ENCODE measurements at regions not wholly inside any gene's neighbourhood (a gene's known extent, or its start where the extent isn't known, plus 50 kb on each side); places are given as distances from the start of the nearest gene placed in this dataset.
"Not testable (repeated sequence)": the region's sequence is repeated elsewhere in the genome, so short reads cannot be mapped to it uniquely, and the experiment has no call there.

DNA sequence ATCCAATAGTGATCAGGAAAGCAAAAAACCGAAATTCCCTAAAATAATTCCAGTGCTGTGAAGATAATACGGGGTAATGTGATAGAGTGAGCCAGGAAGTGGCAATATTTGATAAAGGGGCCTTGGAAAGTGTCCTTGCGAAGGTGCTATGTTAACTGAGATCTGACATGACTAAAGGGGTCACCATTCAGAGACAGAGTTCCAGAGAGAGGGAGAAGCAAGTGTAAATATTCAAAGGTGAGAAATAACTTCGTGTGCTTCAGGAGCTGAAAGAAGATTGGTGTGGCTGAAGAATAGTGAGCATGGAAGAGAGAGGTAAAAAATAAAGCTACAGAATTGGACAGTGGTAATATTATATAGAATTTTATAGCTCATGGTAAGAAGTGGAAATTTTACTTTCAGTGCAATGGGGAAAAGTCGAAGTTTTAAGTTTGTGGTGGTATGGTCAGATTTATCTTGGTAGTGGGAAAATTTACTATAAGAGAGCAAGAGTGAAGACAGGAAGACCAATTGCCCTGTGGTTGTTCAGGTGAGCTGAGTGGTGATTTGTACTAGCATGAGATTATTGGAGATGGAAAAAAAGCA, 164.5 kb downstream of the JRKL start:
- Histone ChIP-seq H3K4me2 (ENCODE audit: low read depth, low read length, poor library complexity, severe bottlenecking) (no peak overlapping the region), H3K36me3 (ENCODE audit: insufficient read depth, low read length) (no peaks in the 10 kb centered on the region), H2AFZ (ENCODE audit: low read length) (no peak overlapping the region), H3K27ac (ENCODE audit: low read length) (no peak overlapping the region), H3K9me2 (replicated peaks; ENCODE audit: insufficient read depth, low read length) (no peaks in the 10 kb centered on the region), H3K4me1 (ENCODE audit: low read length) (no peaks in the 10 kb centered on the region), H4K20me1 (ENCODE audit: insufficient read depth, low read depth, low read length) (no peaks in the 10 kb centered on the region), H3K4me3 (ENCODE audit: low read length) (no peak overlapping the region), H3K27me3 (ENCODE audit: low read length) (0 out of 2 replicates have a peak, but pooled peaks cover 5% of the 10 kb centered on the region), H3K79me2 (ENCODE audit: low read length) (no peaks in the 10 kb centered on the region), H3K9ac (ENCODE audit: low read length) (no peak overlapping the region), H3K9me3 (ENCODE audit: low read length) (0 out of 2 replicates have a peak, but pooled peaks cover 3% of the 10 kb centered on the region)
- DNase-seq = no peak

- not testable (repeated sequence) for H3K27me3 ChIP-seq (ENCODE audit: low read length); DNase-seq; H3K9me2 ChIP-seq (replicated peaks; ENCODE audit: insufficient read depth, low read length); H3K79me2 ChIP-seq (ENCODE audit: low read length); H3K4me3 ChIP-seq (ENCODE audit: low read length); H3K9ac ChIP-seq (ENCODE audit: low read length); H3K4me2 ChIP-seq (ENCODE audit: low read depth, low read length, poor library complexity, severe bottlenecking); H3K4me1 ChIP-seq (ENCODE audit: low read length); H3K9me3 ChIP-seq (ENCODE audit: low read length); H3K27ac ChIP-seq (ENCODE audit: low read length); H4K20me1 ChIP-seq (ENCODE audit: insufficient read depth, low read depth, low read length); H2AFZ ChIP-seq (ENCODE audit: low read length); H3K36me3 ChIP-seq (ENCODE audit: insufficient read depth, low read length)
These were observed 166.0 kb downstream of the JRKL start for GRCh38 chr11:96555826-96556225.

DNA sequence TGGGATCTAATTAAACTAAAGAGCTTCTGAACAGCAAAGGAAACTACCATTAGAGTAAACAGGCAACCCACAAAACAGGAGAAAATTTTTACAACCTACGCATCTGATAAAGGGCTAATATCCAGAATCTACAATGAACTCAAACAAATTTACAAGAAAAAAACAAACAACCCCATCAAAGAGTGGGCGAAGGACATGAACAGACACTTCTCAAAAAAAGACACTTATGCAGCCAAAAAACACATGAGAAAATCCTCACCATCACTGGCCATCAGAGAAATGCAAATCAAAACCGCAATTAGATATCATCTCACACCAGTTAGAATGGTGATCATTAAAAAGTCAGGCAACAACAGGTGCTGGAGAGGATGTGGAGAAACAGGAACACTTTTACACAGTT, 170.9 kb downstream of the JRKL start:
- H3K9me3 ChIP-seq (ENCODE audit: low read length); H3K36me3 ChIP-seq (ENCODE audit: insufficient read depth, low read length); H3K4me3 ChIP-seq (ENCODE audit: low read length); H3K9me2 ChIP-seq (replicated peaks; ENCODE audit: insufficient read depth, low read length); H3K27me3 ChIP-seq (ENCODE audit: low read length); H3K4me2 ChIP-seq (ENCODE audit: low read depth, low read length, poor library complexity, severe bottlenecking); H3K9ac ChIP-seq (ENCODE audit: low read length); H3K79me2 ChIP-seq (ENCODE audit: low read length); H2AFZ ChIP-seq (ENCODE audit: low read length); H4K20me1 ChIP-seq (ENCODE audit: insufficient read depth, low read depth, low read length); DNase-seq; H3K4me1 ChIP-seq (ENCODE audit: low read length); H3K27ac ChIP-seq (ENCODE audit: low read length): not testable (repeated sequence)

DNA sequence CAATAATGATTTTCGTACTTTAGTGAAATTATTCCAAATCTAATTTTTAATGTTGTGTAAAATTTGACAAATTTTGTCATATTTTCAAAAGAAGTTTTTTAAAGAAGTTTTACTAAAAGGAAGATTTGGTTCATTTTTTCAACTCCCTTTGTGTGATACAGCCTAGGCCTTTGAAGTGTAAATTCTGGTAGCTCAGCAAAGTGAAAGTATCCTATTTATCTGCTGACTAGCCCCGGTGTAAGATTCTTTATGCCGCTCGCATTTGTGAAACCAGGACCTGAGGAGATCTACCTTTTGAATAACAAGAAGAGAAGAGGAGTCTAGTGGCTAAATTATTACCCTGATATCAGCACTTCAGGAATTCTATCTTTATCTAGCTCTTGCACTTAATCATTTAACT, 177.4 kb downstream of the JRKL start:
- Histone ChIP-seq H3K4me2 (ENCODE audit: low read depth, low read length, poor library complexity, severe bottlenecking) (no peak overlapping the region), H3K27ac (ENCODE audit: low read length) (no peak overlapping the region), H3K36me3 (ENCODE audit: insufficient read depth, low read length) (no peaks in the 10 kb centered on the region), H4K20me1 (ENCODE audit: insufficient read depth, low read depth, low read length) (no peaks in the 10 kb centered on the region), H3K79me2 (ENCODE audit: low read length) (no peaks in the 10 kb centered on the region), H3K4me1 (ENCODE audit: low read length) (no peaks in the 10 kb centered on the region), H3K4me3 (ENCODE audit: low read length) (no peak overlapping the region), H3K9me2 (replicated peaks; ENCODE audit: insufficient read depth, low read length) (no peaks in the 10 kb centered on the region; the same call in 1 of the 2 replicates), H3K9me3 (ENCODE audit: low read length) (peaks cover 21% of the 10 kb centered on the region), H3K27me3 (ENCODE audit: low read length) (no peaks in the 10 kb centered on the region), H2AFZ (ENCODE audit: low read length) (no peak overlapping the region), H3K9ac (ENCODE audit: low read length) (no peak overlapping the region)
- DNase-seq = no peak

GRCh38 chr11:96567667-96568066, 177.9 kb downstream of the JRKL start:
- no peak overlapping the region for H3K4me2 ChIP-seq (ENCODE audit: low read depth, low read length, poor library complexity, severe bottlenecking)

DNA sequence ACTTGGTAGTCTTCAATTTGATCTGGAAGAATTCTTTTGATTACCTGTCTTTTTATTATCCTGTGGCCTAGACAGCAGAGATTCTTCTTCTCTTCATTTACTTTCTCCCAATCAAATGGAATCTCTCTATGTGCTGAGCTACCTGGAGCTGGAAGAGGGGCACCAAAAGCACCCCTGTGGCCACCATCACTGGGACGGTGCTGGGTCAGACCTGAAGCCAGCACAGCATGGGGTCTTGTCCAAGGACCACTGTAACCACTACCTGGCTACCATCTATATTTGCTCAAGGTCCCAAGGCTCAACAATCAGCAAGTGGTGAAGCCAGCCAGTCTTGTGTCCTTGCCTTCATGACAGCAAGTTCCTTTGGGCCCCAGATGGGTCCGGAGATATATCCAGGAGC, 186.6 kb downstream of the JRKL start:
- Histone ChIP-seq H3K9me2 (replicated peaks; ENCODE audit: insufficient read depth, low read length) (no peaks in the 10 kb centered on the region; the same call in 1 of the 2 replicates), H4K20me1 (ENCODE audit: insufficient read depth, low read depth, low read length) (no peaks in the 10 kb centered on the region), H3K4me1 (ENCODE audit: low read length) (no peaks in the 10 kb centered on the region), H3K9ac (ENCODE audit: low read length) (no peak overlapping the region), H3K4me3 (ENCODE audit: low read length) (no peak overlapping the region), H3K27me3 (ENCODE audit: low read length) (no peaks in the 10 kb centered on the region), H3K79me2 (ENCODE audit: low read length) (no peaks in the 10 kb centered on the region), H3K27ac (ENCODE audit: low read length) (no peak overlapping the region), H2AFZ (ENCODE audit: low read length) (no peak overlapping the region), H3K9me3 (ENCODE audit: low read length) (peaks cover 27% of the 10 kb centered on the region), H3K36me3 (ENCODE audit: insufficient read depth, low read length) (no peaks in the 10 kb centered on the region), H3K4me2 (ENCODE audit: low read depth, low read length, poor library complexity, severe bottlenecking) (no peak overlapping the region)
- no peak for DNase-seq

More at GRCh38 chr11:96567667-96568066, 177.9 kb downstream of the JRKL start:
- no peaks in the 10 kb centered on the region; the same call in 1 of the 2 replicates for H3K9me2 ChIP-seq (replicated peaks; ENCODE audit: insufficient read depth, low read length)
- no peak overlapping the region for H3K9ac ChIP-seq (ENCODE audit: low read length)
- H4K20me1 ChIP-seq (ENCODE audit: insufficient read depth, low read depth, low read length) = no peaks in the 10 kb centered on the region
- H3K79me2 ChIP-seq (ENCODE audit: low read length) = no peaks in the 10 kb centered on the region
- no peak overlapping the region for H2AFZ ChIP-seq (ENCODE audit: low read length)
- H3K36me3 ChIP-seq (ENCODE audit: insufficient read depth, low read length) = no peaks in the 10 kb centered on the region
- no peak overlapping the region for H3K27ac ChIP-seq (ENCODE audit: low read length)
- no peaks in the 10 kb centered on the region for H3K27me3 ChIP-seq (ENCODE audit: low read length)
- H3K4me1 ChIP-seq (ENCODE audit: low read length) = no peaks in the 10 kb centered on the region
- DNase-seq = no peak
- no peak overlapping the region for H3K4me3 ChIP-seq (ENCODE audit: low read length)
- peaks cover 21% of the 10 kb centered on the region for H3K9me3 ChIP-seq (ENCODE audit: low read length)

- no peaks in the 10 kb centered on the region for H3K27me3 ChIP-seq (ENCODE audit: low read length)
- no peak overlapping the region for H2AFZ ChIP-seq (ENCODE audit: low read length)
- no peak for DNase-seq
- H3K79me2 ChIP-seq (ENCODE audit: low read length) = no peaks in the 10 kb centered on the region
- H3K4me1 ChIP-seq (ENCODE audit: low read length) = no peaks in the 10 kb centered on the region
- H3K36me3 ChIP-seq (ENCODE audit: insufficient read depth, low read length) = no peaks in the 10 kb centered on the region
- H3K9me2 ChIP-seq (replicated peaks; ENCODE audit: insufficient read depth, low read length) = no peaks in the 10 kb centered on the region; the same call in 1 of the 2 replicates
- H4K20me1 ChIP-seq (ENCODE audit: insufficient read depth, low read depth, low read length) = no peaks in the 10 kb centered on the region
- H3K9ac ChIP-seq (ENCODE audit: low read length) = no peak overlapping the region
- H3K9me3 ChIP-seq (ENCODE audit: low read length) = peaks cover 27% of the 10 kb centered on the region
- no peak overlapping the region for H3K27ac ChIP-seq (ENCODE audit: low read length)
- H3K4me3 ChIP-seq (ENCODE audit: low read length) = no peak overlapping the region
- no peak overlapping the region for H3K4me2 ChIP-seq (ENCODE audit: low read depth, low read length, poor library complexity, severe bottlenecking)
These were observed 188.6 kb downstream of the JRKL start for GRCh38 chr11:96578379-96578778.

DNA sequence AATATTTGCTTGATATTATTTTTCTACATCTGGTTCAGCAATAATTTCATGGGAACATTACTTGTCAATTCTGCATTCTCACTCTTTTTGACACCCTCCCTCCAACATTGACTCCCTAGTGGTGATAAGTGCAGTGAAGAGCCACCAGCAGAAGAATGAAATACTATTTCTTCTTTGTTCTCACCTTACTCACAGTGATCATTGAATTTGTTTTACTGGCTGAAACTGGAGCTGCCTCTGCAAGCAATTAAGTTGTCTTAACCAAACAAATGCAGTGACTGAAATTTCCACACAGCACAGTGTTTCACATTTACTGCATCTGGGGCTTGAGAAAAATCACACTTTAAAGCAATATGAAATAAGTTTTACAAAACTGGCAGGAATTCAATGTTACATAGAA, 189.8 kb downstream of the JRKL start:
- Histone ChIP-seq H3K4me1 (ENCODE audit: low read length) (no peaks in the 10 kb centered on the region), H3K27ac (ENCODE audit: low read length) (no peak overlapping the region), H3K9me3 (ENCODE audit: low read length) (peaks cover 27% of the 10 kb centered on the region), H3K36me3 (ENCODE audit: insufficient read depth, low read length) (no peaks in the 10 kb centered on the region), H3K9ac (ENCODE audit: low read length) (no peak overlapping the region), H3K4me2 (ENCODE audit: low read depth, low read length, poor library complexity, severe bottlenecking) (no peak overlapping the region), H4K20me1 (ENCODE audit: insufficient read depth, low read depth, low read length) (no peaks in the 10 kb centered on the region), H2AFZ (ENCODE audit: low read length) (no peak overlapping the region), H3K9me2 (replicated peaks; ENCODE audit: insufficient read depth, low read length) (no peaks in the 10 kb centered on the region; the same call in 1 of the 2 replicates), H3K4me3 (ENCODE audit: low read length) (no peak overlapping the region), H3K27me3 (ENCODE audit: low read length) (no peaks in the 10 kb centered on the region), H3K79me2 (ENCODE audit: low read length) (no peaks in the 10 kb centered on the region)
- DNase-seq = no peak
